ENCODE measurements at regions not wholly inside any gene's neighbourhood (a gene's known extent, or its start where the extent isn't known, plus 50 kb on each side); places are given as distances from the start of the nearest gene placed in this dataset.

DNA sequence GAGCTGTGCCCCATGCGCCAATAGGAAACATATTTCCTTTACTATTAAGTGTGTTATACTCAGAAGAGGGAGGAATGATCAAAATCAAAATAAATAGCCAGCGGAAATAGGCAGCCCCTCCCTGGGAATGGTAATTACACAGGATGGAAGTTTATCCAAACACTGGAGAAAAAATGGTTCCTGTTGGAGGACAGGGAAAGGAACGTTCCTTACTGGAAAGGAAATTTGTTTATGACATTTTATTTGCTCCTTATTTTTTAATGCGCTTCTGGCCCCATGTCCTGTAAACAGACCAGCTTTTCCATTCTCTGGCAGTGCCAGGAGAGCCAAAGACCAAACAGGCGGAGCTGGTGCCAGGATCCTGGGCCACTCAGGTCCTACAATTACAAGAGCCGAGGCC, 273.7 kb downstream of the SOX9 start:
- DNase-seq, result no peak

DNA sequence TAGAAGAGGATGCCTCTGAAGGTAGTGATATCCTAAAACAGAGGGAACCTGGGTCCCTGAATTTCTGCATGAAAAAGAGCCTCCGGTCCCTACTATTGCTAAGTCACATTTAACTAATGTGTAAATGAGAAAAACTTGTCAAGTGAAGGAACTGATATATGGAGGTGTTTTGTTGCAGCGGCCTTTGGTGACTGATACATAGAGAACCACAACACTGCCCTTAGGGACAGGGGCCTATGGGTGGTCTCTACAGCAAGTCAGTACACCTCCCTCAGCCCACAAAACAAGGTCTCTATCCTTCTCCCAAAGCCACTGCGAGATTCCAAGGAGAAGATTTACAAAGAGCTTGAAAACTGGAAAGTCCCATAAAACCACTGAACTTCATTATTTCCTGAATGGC, 275.3 kb downstream of the SOX9 start:
- no peak for DNase-seq

DNA sequence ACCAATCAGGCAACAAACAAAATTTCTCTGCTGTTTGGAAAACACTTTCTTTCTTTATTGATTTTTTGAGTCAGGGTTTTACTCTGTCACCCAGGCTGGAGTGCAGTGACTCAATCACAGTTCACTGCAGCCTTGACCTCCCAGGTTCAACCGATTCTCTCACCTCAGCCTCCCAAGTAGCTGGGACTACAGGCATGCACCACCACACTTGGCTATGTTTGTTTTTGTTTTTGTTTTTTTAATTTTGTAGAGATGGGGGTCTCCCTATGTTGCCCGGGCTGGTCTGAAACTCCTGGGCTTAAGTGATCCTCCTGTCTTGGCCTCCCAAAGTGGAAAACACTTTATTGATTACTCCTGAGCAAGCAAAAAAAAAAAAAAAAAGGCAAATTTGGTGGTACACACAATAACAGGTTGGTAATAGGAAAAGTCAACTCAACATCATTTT, 276.4 kb downstream of the SOX9 start:
- no peak for DNase-seq

- no peak for DNase-seq
Observed at GRCh38 chr17:72397687-72398086, 276.9 kb downstream of the SOX9 start.

- no peak for DNase-seq
Observed at GRCh38 chr17:72399023-72399607, 278.3 kb downstream of the SOX9 start.

DNA sequence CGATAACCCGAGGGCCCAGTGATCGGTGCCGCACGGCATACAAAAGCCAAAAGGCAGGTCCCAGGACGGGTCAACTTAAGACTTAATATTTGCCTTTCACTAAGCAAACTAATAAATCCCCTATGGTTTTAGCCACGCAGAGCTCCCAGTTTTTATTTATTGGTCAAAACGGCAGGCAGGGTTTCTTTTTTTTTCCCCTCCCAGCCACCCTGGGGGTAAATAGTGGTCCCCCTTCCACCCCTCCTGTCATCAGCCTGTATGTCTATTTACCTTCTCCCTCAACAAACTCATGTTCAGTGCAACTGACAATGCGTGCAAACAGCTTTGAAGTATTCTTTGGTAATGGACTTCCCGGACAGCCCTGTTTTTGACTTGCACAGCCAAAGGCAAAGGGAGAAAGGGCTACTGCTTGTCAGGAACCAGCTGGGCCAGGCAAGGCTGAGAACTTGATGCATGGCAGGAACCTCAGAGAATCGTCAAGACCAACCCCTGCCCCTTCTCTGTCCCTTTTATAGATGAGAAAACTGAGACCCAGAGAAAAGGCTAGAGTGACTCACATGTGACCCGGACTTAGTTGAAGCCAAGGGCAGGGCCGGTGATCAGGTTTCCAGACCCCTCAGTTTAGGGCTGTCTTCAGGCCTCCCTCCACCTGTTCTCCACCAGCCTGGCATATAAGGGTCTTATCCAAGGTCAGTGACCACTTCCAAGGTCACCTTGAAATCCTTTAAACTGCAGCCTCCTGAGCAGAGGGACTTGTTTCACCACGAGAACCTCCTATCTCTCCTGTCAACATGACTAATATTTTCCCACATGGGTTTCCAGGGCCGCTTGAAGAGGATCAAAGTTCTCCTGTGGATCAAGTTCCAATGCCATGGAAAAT, 279.0 kb downstream of the SOX9 start:
- no peak for DNase-seq

- no peak for DNase-seq
Observed at GRCh38 chr17:72400488-72400827, 279.6 kb downstream of the SOX9 start.

- no peak for DNase-seq
Observed at GRCh38 chr17:72400863-72401262, 280.0 kb downstream of the SOX9 start.

- no peak for DNase-seq
Observed at GRCh38 chr17:72401883-72402726, 281.3 kb downstream of the SOX9 start.

- DNase-seq, result no peak
Observed at GRCh38 chr17:72402727-72403210, 281.9 kb downstream of the SOX9 start.

DNA sequence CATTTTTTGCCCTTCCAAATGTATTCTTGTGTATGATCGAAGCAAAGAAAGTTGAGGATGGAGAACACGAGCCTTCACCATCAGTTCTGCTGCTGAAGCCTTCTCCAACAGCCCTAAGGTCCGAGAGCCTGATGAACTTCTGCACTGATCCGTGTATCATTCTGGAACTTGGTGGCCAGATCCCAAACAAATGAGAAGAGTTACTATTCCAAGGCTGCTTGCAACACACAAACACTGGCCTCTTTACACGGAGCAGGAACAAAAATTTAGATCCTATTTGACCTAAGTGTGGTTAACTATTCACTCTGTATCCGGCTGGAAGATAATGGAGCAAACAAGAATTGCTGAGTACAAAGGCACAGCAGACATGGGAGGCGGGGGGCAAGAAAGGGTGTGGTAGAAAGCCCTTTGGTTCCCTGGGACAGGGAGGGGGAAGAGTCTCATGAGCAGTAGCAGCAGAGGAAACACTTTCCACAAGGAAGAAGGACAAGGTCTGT, 282.9 kb downstream of the SOX9 start:
- no peak for DNase-seq

GRCh38 chr17:72404872-72405271, 284.1 kb downstream of the SOX9 start:
- no peak for DNase-seq

GRCh38 chr17:72405662-72406230, 284.9 kb downstream of the SOX9 start:
- DNase-seq, result no peak

- DNase-seq, result no peak
Observed at GRCh38 chr17:72406498-72406897, 285.7 kb downstream of the SOX9 start.

- peak; percentile 59 for DNase-seq
Observed at GRCh38 chr17:72407336-72407909, 286.6 kb downstream of the SOX9 start.

GRCh38 chr17:72407931-72408330, 287.1 kb downstream of the SOX9 start:
- DNase-seq, result no peak

DNA sequence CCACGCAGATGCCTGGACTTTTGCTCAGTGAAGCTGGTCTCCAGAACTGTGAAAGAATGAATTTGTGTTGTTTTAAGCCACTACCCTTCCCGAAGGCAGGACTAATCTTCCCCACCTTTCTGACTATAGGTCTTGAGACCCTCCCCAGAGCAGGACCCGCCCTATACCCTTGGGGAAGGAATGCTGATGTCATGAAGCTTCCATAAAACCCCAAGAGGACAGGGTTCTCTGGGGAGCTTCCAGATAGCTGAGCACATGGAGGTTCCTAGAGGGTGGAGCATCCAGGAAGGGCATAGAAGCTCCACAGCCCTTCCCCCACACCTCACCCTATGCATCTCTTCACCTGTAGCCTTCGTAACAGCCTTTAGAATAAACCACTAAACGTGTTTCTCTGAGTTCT, 287.8 kb downstream of the SOX9 start:
- DNase-seq, result no peak

- no peak for DNase-seq
Observed at GRCh38 chr17:72409405-72410002, 288.7 kb downstream of the SOX9 start.

- no peak for DNase-seq
Observed at GRCh38 chr17:72411124-72411563, 290.3 kb downstream of the SOX9 start.

GRCh38 chr17:72412650-72413076, 291.8 kb downstream of the SOX9 start:
- DNase-seq, result no peak

DNA sequence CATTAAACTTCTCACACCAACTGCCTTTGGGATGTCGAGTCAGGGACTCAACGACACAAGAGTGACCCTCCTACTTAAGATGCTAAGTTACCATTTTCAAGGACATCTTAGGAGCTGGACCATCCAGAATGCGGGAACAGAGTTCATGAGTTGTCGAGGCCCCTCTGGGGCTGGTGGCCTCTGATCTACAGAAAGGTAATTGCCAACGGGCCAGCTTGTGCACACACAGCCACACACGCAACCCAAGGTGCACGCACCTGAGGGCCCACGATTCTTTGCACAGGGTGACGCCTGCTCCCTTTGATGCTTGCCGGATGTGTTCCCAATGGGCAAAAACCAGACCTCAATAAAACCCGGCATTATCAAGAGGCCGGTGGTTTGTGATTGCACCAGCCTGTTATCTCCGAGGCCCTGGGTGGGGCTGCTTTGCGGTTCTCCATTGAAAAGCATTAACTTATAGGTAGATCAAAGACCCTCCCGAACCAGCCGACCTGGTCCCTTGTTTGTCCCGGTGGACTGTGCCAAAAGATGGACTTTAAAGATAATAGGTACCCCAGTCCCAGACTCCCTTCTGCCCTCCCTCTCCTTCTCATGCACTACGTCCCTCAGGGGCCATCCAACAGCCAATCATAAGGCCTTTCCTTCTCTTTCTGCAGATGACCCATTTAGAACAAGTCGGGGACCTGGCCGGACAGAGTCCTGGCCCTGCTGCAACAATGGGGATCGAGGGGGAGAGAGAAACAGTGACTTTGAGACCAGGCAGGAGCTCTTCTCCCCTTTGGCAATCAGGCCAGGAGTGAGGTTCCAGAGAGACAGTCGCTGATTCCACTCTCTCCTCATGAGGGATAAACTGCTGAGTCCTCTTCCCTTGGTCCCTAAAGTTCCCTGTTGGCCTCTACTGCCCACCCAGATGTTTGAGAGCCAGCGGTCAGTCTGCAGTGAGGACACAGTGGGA, 292.5 kb downstream of the SOX9 start:
- DNase-seq, result no peak
